Common myeloid progenitor, CD34-positive (primary cell): ENCODE measurements at regions not wholly inside any gene's neighbourhood (a gene's known extent, or its start where the extent isn't known, plus 50 kb on each side); places are given as distances from the start of the nearest gene placed in this dataset.

Source experiments
- CTCF ChIA-PET: fragments of 350-600 bp; sonication (Branson Sonifier 250); formaldehyde crosslinking; loops from one replicate; lab custom pipeline; 2021; ENCODE audit warnings: antibody characterized with exemption; lab: Charles Lee
- POLR2A ChIA-PET: fragments of 350-600 bp; sonication (Branson Sonifier 250); formaldehyde crosslinking; loops from one replicate; lab custom pipeline; 2021; ENCODE audit warnings: antibody characterized with exemption; lab: Charles Lee
- DNase-seq, 3 donors: peaks; one replicate each; pipeline versions ENCODE4 v3.0.0 to v3.0.0-alpha.2; 2013
- H3K27ac ChIP-seq, 2 experiments: 1 replicate in 1 of 2; 2 replicates in 1 of 2; pipeline ENCODE4 v1.7.0; 2013; ENCODE audit warnings: inconsistent platforms in 2 of 2, low read length in 2 of 2, mild to moderate bottlenecking in 2 of 2, low read depth in 1 of 2, moderate library complexity in 1 of 2; ENCODE audit not compliant: severe bottlenecking in 2 of 2, insufficient read depth in 1 of 2, poor library complexity in 1 of 2
- H3K27me3 ChIP-seq, 5 experiments: replicated peaks in 2 of 5; 1 replicate in 3 of 5; 2 replicates in 2 of 5; pipeline versions ENCODE4 v1.6.1 to v1.7.0; 2013; ENCODE audit warnings: low read length in 4 of 5, mild to moderate bottlenecking in 2 of 5, moderate library complexity in 2 of 5, inconsistent platforms in 1 of 5; ENCODE audit not compliant: insufficient read depth in 5 of 5, control insufficient read depth in 4 of 5
- H3K36me3 ChIP-seq, 4 experiments: 1 replicate in 2 of 4; 2 replicates in 2 of 4; pipeline versions ENCODE4 v1.6.1 to v1.7.0; 2013; ENCODE audit warnings: low read length in 3 of 4, control low read depth in 1 of 4, mild to moderate bottlenecking in 1 of 4; ENCODE audit not compliant: control insufficient read depth in 4 of 4, insufficient read depth in 4 of 4
- H3K4me1 ChIP-seq, 4 experiments: 1 replicate in 3 of 4; 2 replicates in 1 of 4; pipeline versions ENCODE4 v1.6.1 to v1.7.1; 2013; ENCODE audit warnings: low read length in 3 of 4, mild to moderate bottlenecking in 3 of 4, control low read depth in 1 of 4, inconsistent platforms in 1 of 4, moderate library complexity in 1 of 4; ENCODE audit not compliant: control insufficient read depth in 4 of 4, insufficient read depth in 4 of 4; ENCODE audit errors: control extremely low read depth in 1 of 4
- H3K4me3 ChIP-seq, 7 experiments: 1 replicate in 4 of 7; 2 replicates in 3 of 7; pipeline versions ENCODE4 v1.5.1 to v1.7.0; 2013; ENCODE audit warnings: mild to moderate bottlenecking in 7 of 7, low read length in 6 of 7, moderate library complexity in 6 of 7, inconsistent platforms in 2 of 7, low read depth in 2 of 7, control low read depth in 1 of 7; ENCODE audit not compliant: insufficient read depth in 4 of 7, control insufficient read depth in 1 of 7; ENCODE audit errors: extremely low read depth in 1 of 7
- H3K9me3 ChIP-seq, 5 experiments: 1 replicate in 4 of 5; 2 replicates in 1 of 5; pipeline versions ENCODE4 v1.6.1 to v1.7.1; 2013; ENCODE audit warnings: low read length in 4 of 5, mild to moderate bottlenecking in 2 of 5, inconsistent platforms in 1 of 5, low read depth in 1 of 5, moderate library complexity in 1 of 5; ENCODE audit not compliant: control insufficient read depth in 4 of 5, insufficient read depth in 2 of 5; ENCODE audit errors: control extremely low read depth in 1 of 5
- WGBS: methylation state at CpG from one replicate; pipeline ENCODE4 v1.1.5; 2013; ENCODE audit not compliant: insufficient coverage; 5-methylcytosine and 5-hydroxymethylcytosine counted together

DNA sequence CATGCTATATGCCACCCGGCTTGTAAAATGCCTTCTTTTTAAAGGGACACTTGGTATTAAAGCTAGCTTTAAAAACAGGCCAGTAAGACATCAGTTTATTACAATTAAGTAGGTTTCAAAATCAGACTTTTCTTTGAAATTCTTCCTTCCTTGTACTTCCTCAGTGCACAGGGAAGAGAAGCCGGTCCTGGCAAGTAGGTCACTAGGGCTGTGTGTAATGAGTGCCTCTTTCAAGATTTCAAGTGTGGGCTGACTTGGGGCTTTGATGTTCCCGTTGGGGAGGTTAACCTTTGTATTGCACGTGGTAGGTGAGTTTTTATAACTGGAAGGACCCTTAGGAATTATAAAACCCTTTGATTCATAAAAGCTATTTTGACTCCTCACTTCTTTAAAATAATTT is 566.4 kb upstream of the ID2 start:
- 88% methylated on average over 1 of the region's 4 CpGs for WGBS
- no peak overlapping the region for H3K4me3 ChIP-seq
- peaks cover 0 to 1% (median under 1%) of the 10 kb centered on the region in 4 experiments for H3K4me1 ChIP-seq
- H3K27me3 ChIP-seq: no peaks in the 10 kb centered on the region
- POLR2A ChIA-PET: no interaction called here
- no peak for DNase-seq
- CTCF ChIA-PET: interaction anchor here (1.0 kb wide), 1 partner anchor 9 kb away, joined by 3 read pairs; no protein-coding TSS in a partner anchor
- H3K36me3 ChIP-seq: no peaks in the 10 kb centered on the region
- H3K27ac ChIP-seq: no peak overlapping the region
- H3K9me3 ChIP-seq: peaks cover 0 to 3% (median 0%) of the 10 kb centered on the region in 5 experiments

DNA sequence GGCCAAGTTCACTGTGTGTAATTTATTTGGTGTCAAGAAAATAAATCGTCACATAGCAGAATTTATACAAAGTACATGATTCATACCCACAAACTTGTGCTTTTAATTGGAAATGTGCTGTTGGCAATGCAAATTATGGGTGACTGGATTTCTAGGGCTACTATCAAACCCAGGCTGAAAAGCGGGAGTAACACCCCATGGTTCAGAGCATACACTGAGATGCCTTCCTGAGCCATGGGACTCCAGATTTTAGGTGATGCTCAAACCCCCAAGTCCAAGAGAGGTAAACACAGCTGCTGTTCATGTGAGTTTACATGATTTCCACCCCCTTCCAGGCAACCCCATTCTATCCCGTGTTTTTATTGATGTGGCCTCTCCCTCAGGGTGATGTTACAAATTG is 565.9 kb upstream of the ID2 start:
- Histone ChIP-seq H3K9me3 (peaks cover 0 to under 1% (median 0%) of the 10 kb centered on the region in 5 experiments), H3K27me3 (no peaks in the 10 kb centered on the region), H3K4me1 (peaks cover 0 to 1% (median under 1%) of the 10 kb centered on the region in 4 experiments), H3K4me3 (no peak overlapping the region), H3K27ac (no peak overlapping the region), H3K36me3 (no peaks in the 10 kb centered on the region)
- DNase-seq: no peak
- ChIA-PET CTCF (interaction anchor here (1.0 kb wide), 1 partner anchor 10 kb away, joined by 3 read pairs; no protein-coding TSS in a partner anchor), POLR2A (no interaction called here)
- WGBS: 100% methylated on average over 2 of the region's 3 CpGs

DNA sequence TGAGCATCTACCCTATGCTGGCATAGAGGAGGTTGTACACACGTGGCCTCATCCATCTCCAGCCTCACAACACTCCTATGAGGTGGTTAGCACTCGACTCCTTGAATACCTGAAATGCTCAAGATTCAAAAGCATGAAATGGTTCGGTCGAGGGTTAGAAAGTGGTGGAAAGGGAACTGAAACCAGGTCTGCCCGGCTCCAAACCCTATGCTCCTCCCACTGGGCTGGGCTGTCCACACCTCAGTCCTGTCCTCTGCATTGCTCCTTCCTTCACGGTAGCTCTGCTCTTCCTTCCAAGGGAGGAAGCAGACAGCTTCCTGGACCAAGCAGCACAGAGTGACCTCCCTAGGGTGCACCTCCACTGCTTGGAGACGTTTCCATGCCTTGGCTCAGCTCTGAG is 565.2 kb upstream of the ID2 start:
- ChIA-PET CTCF (interaction anchor here (1.0 kb wide), 1 partner anchor 11 kb away, joined by 3 read pairs; no protein-coding TSS in a partner anchor), POLR2A (no interaction called here)
- H3K27me3 ChIP-seq: no peaks in the 10 kb centered on the region
- no peaks in the 10 kb centered on the region for H3K36me3 ChIP-seq
- peaks cover 0 to 1% (median under 1%) of the 10 kb centered on the region in 4 experiments for H3K4me1 ChIP-seq
- DNase-seq: no peak
- WGBS: 93% methylated on average over 5 of the region's 7 CpGs
- no peaks in the 10 kb centered on the region for H3K9me3 ChIP-seq
- no peak overlapping the region for H3K27ac ChIP-seq
- no peak overlapping the region for H3K4me3 ChIP-seq

DNA sequence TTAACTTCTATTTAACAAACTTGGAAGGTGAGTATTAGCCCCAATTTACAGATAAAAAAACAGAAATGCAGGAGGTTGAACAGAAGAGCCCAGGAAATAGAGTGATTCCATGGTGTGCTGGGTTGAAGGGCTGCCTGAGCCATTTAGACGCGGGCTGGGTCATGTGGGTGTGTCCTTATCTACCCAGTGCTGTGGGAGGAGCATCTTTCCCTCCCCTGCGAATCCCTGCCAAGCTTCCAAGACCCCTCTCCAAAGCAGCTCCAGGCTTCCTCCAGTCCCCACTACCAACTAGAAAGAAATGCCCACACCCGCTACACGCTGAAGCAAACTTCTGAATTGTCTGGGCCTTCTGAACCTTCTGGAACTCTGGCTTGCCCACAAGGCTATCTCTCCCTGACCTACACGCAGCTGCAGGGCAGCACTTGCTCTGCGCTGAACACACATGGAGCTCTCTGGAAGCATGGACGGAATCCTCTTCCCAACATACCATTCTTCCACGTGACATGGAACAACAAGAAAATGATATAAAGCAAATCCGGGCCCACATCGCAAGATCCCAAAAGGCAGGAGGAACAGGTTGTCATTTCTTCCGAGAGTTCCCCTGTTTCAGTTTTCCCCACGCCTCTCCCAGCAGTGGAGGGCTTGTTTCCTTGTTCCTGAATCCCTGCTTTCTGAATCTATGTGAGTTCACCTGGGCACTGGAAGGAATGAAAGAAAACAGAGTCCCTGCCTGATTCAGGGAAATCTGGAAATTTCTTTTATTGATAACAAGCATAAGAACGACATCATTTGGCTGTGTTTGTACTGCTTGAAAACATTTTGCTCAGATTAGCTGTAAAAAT is 562.7 kb upstream of the ID2 start:
- CTCF ChIA-PET: interaction anchor here (1.0 to 1.6 kb wide), 3 partner anchors 10 to 51 kb away, joined by 3 read pairs; no protein-coding TSS in a partner anchor
- Histone ChIP-seq H3K27me3 (no peaks in the 10 kb centered on the region), H3K27ac (no peak overlapping the region), H3K9me3 (no peaks in the 10 kb centered on the region), H3K4me3 (no peak overlapping the region), H3K36me3 (no peaks in the 10 kb centered on the region), H3K4me1 (peaks cover 0 to 1% (median under 1%) of the 10 kb centered on the region in 4 experiments)
- DNase-seq: no peak
- POLR2A ChIA-PET: no interaction called here
- over 99% methylated on average over 12 of the region's 14 CpGs for WGBS

DNA sequence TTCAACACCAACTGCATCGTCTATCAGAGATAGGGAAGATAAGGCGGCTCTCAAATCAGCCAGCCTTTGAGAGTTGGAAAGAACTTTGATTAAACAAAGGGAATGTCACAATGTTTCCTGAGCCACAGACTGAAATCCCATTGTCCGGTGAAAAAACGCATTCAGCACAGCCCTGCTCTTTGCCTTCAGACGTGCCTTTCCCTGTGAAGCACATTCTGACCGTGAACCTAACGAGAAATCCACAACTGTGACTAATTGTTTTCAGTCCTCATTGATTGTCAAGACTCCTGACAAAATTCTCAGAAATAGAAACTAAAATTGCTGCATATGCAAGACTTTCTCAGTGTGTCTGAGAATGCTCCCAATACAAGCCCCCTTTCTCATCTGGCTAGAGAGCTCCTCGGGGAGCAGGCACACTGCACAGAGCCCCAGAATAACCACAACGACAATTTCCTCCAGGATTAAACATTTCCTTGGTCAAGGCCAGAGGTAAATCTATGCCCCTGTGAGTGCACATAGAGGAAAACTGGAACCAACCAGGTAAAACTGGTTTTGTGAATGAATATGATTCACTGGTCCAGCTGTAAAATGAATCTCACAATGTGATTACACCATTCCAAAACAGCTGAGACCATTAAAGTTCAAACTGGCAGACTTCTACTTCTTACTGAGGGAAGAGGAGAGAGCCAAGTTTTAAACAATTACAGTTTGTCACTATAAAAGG is 561.9 kb upstream of the ID2 start:
- Histone ChIP-seq H3K36me3 (no peaks in the 10 kb centered on the region), H3K4me1 (peaks cover 0 to 1% (median under 1%) of the 10 kb centered on the region in 4 experiments), H3K9me3 (no peaks in the 10 kb centered on the region), H3K27ac (no peak overlapping the region), H3K4me3 (no peak overlapping the region), H3K27me3 (no peaks in the 10 kb centered on the region)
- ChIA-PET POLR2A (no interaction called here), CTCF (interaction anchor here (1.0 to 1.6 kb wide), 3 partner anchors 10 to 50 kb away, joined by 3 read pairs; no protein-coding TSS in a partner anchor)
- 81% methylated on average over 8 of the region's 9 CpGs for WGBS
- DNase-seq: no peak

DNA sequence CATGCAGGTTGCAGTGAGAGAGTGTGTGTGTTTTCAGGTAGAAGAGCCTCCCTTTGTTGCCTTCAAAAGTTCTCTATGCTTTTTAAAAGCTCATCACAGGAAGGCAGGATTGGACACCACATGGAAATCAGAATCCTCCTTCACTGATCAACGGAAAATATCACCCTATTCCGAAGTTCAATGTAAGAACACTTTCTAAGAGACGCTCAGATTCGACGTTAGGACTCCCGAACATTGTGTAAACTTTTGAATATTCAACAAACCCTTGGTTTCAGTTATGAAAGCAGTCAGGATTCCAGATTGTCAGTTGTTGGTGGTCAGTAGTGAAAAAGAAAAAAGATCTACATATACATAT is 561.4 kb upstream of the ID2 start:
- H3K4me1 ChIP-seq: peaks cover 0 to 1% (median under 1%) of the 10 kb centered on the region in 4 experiments
- POLR2A ChIA-PET: no interaction called here
- H3K27me3 ChIP-seq: no peaks in the 10 kb centered on the region
- no peak overlapping the region for H3K4me3 ChIP-seq
- H3K27ac ChIP-seq: no peak overlapping the region
- H3K9me3 ChIP-seq: no peaks in the 10 kb centered on the region
- no peak for DNase-seq
- H3K36me3 ChIP-seq: no peaks in the 10 kb centered on the region
- WGBS: 100% methylated on average over 4 of the region's 6 CpGs
- CTCF ChIA-PET: interaction anchor here (1.1 kb wide), 1 partner anchor 13 kb away, joined by 3 read pairs; no protein-coding TSS in a partner anchor
